H1 (cell line): ENCODE measurements at regions not wholly inside any gene's neighbourhood (a gene's known extent, or its start where the extent isn't known, plus 50 kb on each side); places are given as distances from the start of the nearest gene placed in this dataset.

Source experiments
- BCL11A ChIP-seq, 2 experiments: IDR thresholded peaks; one replicate each; pipeline ENCODE4 v1.6.1; 2011; ENCODE audit warnings: low read depth in 2 of 2, low read length in 2 of 2, mild to moderate bottlenecking in 2 of 2
- HDAC6 ChIP-seq: IDR thresholded peaks from one replicate; pipeline ENCODE4 v1.7.1; 2012; ENCODE audit warnings: low read depth, mild to moderate bottlenecking, inconsistent platforms, low read length, moderate library complexity
- KDM1A ChIP-seq: fragments of 200-600, 300-600 bp; sonication (generic); IDR thresholded peaks from 2 replicates; pipeline ENCODE4 v1.7.1; 2016; ENCODE audit warnings: mild to moderate bottlenecking, low read length, borderline replicate concordance
- POLR2A ChIP-seq, 2 experiments: IDR thresholded peaks; 1 replicate in 1 of 2; 2 replicates in 1 of 2; pipeline ENCODE4 v1.6.1; 2011; ENCODE audit warnings: low read depth in 2 of 2, low read length in 2 of 2, mild to moderate bottlenecking in 2 of 2; ENCODE audit errors: control extremely low read depth in 1 of 2

- TF ChIP-seq HDAC6, result no peak
- no peak for TF ChIP-seq KDM1A
- TF ChIP-seq POLR2A (IDR thresholded peaks at IDR 0.05; ENCODE audit: control extremely low read depth in 1 of 2, low read depth in 2 of 2, low read length in 2 of 2), result no peak
- no peak for TF ChIP-seq BCL11A (IDR thresholded peaks at IDR 0.05; ENCODE audit: low read depth in 2 of 2, low read length in 2 of 2)
These were observed 94.2 kb upstream of the DLGAP1 start (continued) for GRCh38 chr18:4549164-4549872.
